Smooth muscle cell (in vitro differentiated cells): ENCODE measurements at regions not wholly inside any gene's neighbourhood (a gene's known extent, or its start where the extent isn't known, plus 50 kb on each side); places are given as distances from the start of the nearest gene placed in this dataset.

Experiments
- DNase-seq: peaks from one replicate; lab custom pipeline; 2025; ENCODE audit not compliant: unreplicated experiment; lab: John Stamatoyannopoulos, UW
- H2AFZ ChIP-seq: fragments of 200-600 bp; sonication (generic); 2 replicates; pipeline ENCODE4 v1.6.0; 2016; ENCODE audit warnings: antibody characterized with exemption, low read depth, mild to moderate bottlenecking
- H3F3A ChIP-seq: fragments of 200-600 bp; sonication (generic); 2 replicates; pipeline ENCODE4 v1.6.0; 2017; ENCODE audit warnings: antibody characterized with exemption, low read depth
- H3K27ac ChIP-seq: fragments of 200-600 bp; sonication (generic); 2 replicates; pipeline ENCODE4 v1.5.1; 2016; ENCODE audit warnings: low read depth, mild to moderate bottlenecking
- H3K27me3 ChIP-seq: fragments of 200-600 bp; sonication (generic); 2 replicates; pipeline ENCODE4 v1.6.1; 2016; ENCODE audit warnings: low read depth, mild to moderate bottlenecking
- H3K36me3 ChIP-seq: fragments of 200-600 bp; sonication (generic); 2 replicates; pipeline ENCODE4 v1.5.1; 2016; ENCODE audit warnings: low read depth
- H3K4me1 ChIP-seq: fragments of 200-600 bp; sonication (generic); 2 replicates; pipeline ENCODE4 v1.5.1; 2016; ENCODE audit warnings: low read depth
- H3K4me2 ChIP-seq: fragments of 200-600 bp; sonication (generic); 2 replicates; pipeline ENCODE4 v1.6.0; 2016; ENCODE audit warnings: mild to moderate bottlenecking
- H3K4me3 ChIP-seq: fragments of 200-600 bp; sonication (generic); 2 replicates; pipeline ENCODE4 v1.5.1; 2016; ENCODE audit warnings: mild to moderate bottlenecking
- H3K79me2 ChIP-seq: fragments of 200-600 bp; sonication (generic); 2 replicates; pipeline ENCODE4 v1.6.0; 2016; ENCODE audit warnings: low read depth, mild to moderate bottlenecking
- H3K9ac ChIP-seq: fragments of 200-600 bp; sonication (generic); 2 replicates; pipeline ENCODE4 v1.6.0; 2016; ENCODE audit warnings: low read depth
- H3K9me3 ChIP-seq: fragments of 200-600 bp; sonication (generic); replicated peaks from 2 replicates; pipeline ENCODE4 v1.5.1; 2016; ENCODE audit warnings: low read depth
- H4K20me1 ChIP-seq: fragments of 200-600 bp; sonication (generic); 2 replicates; pipeline ENCODE4 v1.6.0; 2016; ENCODE audit warnings: low read depth
- CTCF ChIP-seq: fragments of 200-600 bp; sonication (generic); IDR thresholded peaks from 2 replicates; pipeline ENCODE4 v1.5.1; 2017; ENCODE audit warnings: borderline replicate concordance, mild to moderate bottlenecking, antibody characterized with exemption; ENCODE audit not compliant: insufficient read depth, poor library complexity, severe bottlenecking
- whole genome bisulfite sequencing: methylation state at CpG from one replicate; pipeline ENCODE4 v1.1.7; 2016; ENCODE audit warnings: low lambda C conversion rate; 5-methylcytosine and 5-hydroxymethylcytosine counted together

- Histone ChIP-seq H3K27me3 (no peaks in the 10 kb centered on the region), H3K9ac (no peak overlapping the region), H3K9me3 (no peaks in the 10 kb centered on the region), H3K36me3 (no peaks in the 10 kb centered on the region), H4K20me1 (no peaks in the 10 kb centered on the region), H3K4me1 (peaks cover 6% of the 10 kb centered on the region), H3F3A (no peaks in the 10 kb centered on the region), H3K4me3 (no peak overlapping the region), H2AFZ (no peak overlapping the region), H3K79me2 (no peaks in the 10 kb centered on the region), H3K27ac (no peak overlapping the region), H3K4me2 (no peak overlapping the region)
- WGBS: 38% methylated on average over 2 of the region's 2 CpGs
- TF ChIP-seq CTCF: no peak
- no peak for DNase-seq
These were observed 1008.5 kb upstream of the EEF2KMT start for GRCh38 chr16:6106061-6106460.

GRCh38 chr16:6105115-6105514, 1007.5 kb upstream of the EEF2KMT start:
- H3K79me2 ChIP-seq: no peaks in the 10 kb centered on the region
- no peak for TF ChIP-seq CTCF
- 62% methylated on average over 3 of the region's 3 CpGs for WGBS
- H4K20me1 ChIP-seq: no peaks in the 10 kb centered on the region
- no peaks in the 10 kb centered on the region for H3F3A ChIP-seq
- H3K27ac ChIP-seq: no peak overlapping the region
- H3K27me3 ChIP-seq: no peaks in the 10 kb centered on the region
- H2AFZ ChIP-seq: no peak overlapping the region
- H3K9ac ChIP-seq: no peak overlapping the region
- no peak for DNase-seq
- no peaks in the 10 kb centered on the region for H3K9me3 ChIP-seq
- H3K4me1 ChIP-seq: peaks cover 3% of the 10 kb centered on the region
- no peak overlapping the region for H3K4me3 ChIP-seq
- no peak overlapping the region for H3K4me2 ChIP-seq
- no peaks in the 10 kb centered on the region for H3K36me3 ChIP-seq

GRCh38 chr16:6104428-6104827, 1006.8 kb upstream of the EEF2KMT start:
- Histone ChIP-seq H3K4me2 (no peak overlapping the region), H3K27ac (no peak overlapping the region), H3K27me3 (no peaks in the 10 kb centered on the region), H3K36me3 (no peaks in the 10 kb centered on the region), H3K9me3 (no peaks in the 10 kb centered on the region), H3K79me2 (no peaks in the 10 kb centered on the region), H3F3A (no peaks in the 10 kb centered on the region), H3K4me3 (no peak overlapping the region), H2AFZ (no peak overlapping the region), H4K20me1 (no peaks in the 10 kb centered on the region), H3K4me1 (no peaks in the 10 kb centered on the region), H3K9ac (no peak overlapping the region)
- no peak for DNase-seq
- TF ChIP-seq CTCF: no peak
- 75% methylated on average over 3 of the region's 3 CpGs for WGBS

GRCh38 chr16:6103561-6103960, 1006.0 kb upstream of the EEF2KMT start:
- Histone ChIP-seq H3K4me2 (no peak overlapping the region), H3K9ac (no peak overlapping the region), H3F3A (no peaks in the 10 kb centered on the region), H3K4me3 (no peak overlapping the region), H3K27me3 (no peaks in the 10 kb centered on the region), H2AFZ (no peak overlapping the region), H4K20me1 (no peaks in the 10 kb centered on the region), H3K9me3 (no peaks in the 10 kb centered on the region), H3K27ac (no peak overlapping the region), H3K4me1 (no peaks in the 10 kb centered on the region), H3K36me3 (no peaks in the 10 kb centered on the region), H3K79me2 (no peaks in the 10 kb centered on the region)
- WGBS: 37% methylated on average over 2 of the region's 2 CpGs
- no peak for TF ChIP-seq CTCF
- no peak for DNase-seq
